HG03095 (cell line): ENCODE measurements at regions not wholly inside any gene's neighbourhood (a gene's known extent, or its start where the extent isn't known, plus 50 kb on each side); places are given as distances from the start of the nearest gene placed in this dataset.

Experiments
- ATAC-seq: cut with Tn5 transposase; IDR thresholded peaks from one replicate; pipeline ENCODE4 v1.9.1; 2021; ENCODE audit warnings: moderate library complexity; ENCODE audit not compliant: unreplicated experiment

DNA sequence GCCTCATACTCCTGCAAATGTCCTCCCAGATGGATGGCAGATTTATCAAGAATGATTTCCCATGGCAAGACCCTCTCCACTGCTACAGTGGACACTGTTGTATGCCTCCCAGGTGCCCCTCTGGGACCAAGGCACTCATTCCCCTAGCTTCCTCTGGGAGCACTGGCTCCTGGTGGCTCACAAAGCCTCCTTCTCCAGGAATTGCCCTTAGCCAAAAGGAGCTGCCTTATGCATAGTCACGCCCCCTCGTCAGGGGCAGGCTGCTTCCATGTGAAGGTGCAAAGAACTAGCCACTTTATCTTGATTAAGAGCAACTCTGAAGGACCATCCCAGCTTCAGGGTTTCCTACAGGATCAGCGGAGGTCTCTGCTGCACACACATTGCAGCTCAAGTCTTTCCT, 358.1 kb downstream of the CDK5RAP2 start:
- ATAC-seq = no peak

DNA sequence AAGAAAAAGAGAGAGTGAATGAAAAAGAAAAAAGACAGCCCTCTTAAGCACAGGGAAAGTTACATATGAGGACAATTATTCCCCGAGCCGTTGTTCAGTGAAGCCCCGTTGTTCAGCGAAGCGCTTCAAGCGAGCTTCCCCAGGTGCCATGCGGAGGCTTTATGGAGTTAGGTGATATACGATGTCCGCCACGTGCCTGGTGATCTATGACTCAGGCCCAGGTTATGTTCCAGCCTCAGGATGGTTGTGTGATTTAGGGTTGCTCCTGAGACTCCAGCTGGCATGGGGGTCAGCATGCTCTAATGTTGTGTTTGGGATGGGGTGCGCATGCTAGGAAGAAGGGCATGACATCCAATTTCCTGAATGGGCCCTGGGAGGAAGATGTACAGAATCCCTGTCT, 365.6 kb downstream of the CDK5RAP2 start:
- ATAC-seq = no peak

DNA sequence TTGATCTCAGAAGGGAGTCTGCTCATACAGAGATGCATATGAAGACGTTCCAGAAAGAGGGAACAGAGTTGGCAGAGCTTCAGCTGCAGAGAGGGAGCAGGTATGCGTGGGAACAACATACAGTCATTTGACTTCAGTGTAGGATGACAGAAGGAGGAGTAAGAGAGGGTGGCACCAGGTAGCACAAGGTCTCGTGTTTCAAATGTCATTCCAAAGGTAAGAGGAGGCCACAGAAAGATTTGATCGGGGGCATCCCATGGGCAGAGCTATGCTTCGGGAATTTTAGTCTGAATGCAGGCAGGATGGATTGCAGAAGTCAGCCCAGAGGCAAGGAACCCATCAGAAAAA, 367.1 kb downstream of the CDK5RAP2 start:
- no peak for ATAC-seq

- no peak for ATAC-seq
These were observed 367.7 kb downstream of the CDK5RAP2 start for GRCh38 chr9:120212153-120212852.

DNA sequence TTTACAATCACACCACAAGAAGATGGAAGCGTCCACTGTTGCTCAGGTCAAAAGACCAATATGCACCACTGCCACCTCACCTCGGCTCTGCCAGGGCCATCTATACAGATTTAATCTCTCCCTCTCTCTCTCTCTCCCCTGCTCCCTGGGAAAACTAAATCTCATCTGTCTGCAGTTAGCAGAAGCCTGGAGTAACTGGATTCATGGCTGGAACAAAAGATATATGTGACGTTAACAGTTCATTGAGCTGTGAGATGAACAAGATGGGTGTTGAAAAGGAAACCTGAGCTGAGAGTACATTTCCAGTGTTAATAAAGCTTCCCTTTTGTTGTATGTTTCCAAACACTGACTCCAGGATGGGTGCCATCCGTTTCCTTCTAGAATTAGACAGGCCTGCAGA, 369.7 kb downstream of the CDK5RAP2 start:
- ATAC-seq = no peak

- no peak for ATAC-seq
These were observed 376.9 kb downstream of the CDK5RAP2 start for GRCh38 chr9:120202856-120203654.

GRCh38 chr9:120198027-120198426, 381.9 kb downstream of the CDK5RAP2 start:
- ATAC-seq = no peak

- no peak for ATAC-seq
These were observed 382.4 kb downstream of the CDK5RAP2 start for GRCh38 chr9:120197605-120198004.

GRCh38 chr9:120191141-120191540, 388.8 kb downstream of the CDK5RAP2 start:
- no peak for ATAC-seq

GRCh38 chr9:120187758-120188157, 392.2 kb downstream of the CDK5RAP2 start:
- ATAC-seq = no peak

DNA sequence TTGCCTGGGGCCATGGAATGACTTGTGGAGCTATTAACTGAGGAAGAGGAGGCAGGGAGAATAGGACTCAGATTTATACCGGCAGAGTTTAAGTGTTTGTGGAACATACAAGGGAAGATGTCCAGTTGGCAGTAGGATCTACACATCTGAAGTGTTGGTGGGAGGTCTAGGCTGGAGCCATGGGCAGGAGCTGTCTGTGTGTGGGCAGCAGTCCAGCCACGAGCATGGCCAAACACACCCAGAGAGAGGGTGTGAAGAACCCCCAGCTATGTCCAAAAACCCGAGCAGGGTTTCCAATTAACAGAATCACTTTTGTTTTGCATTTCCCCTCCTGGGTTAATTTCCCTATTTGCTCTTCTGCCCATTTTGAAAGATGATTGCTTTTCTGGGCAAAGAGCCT, 393.7 kb downstream of the CDK5RAP2 start:
- no peak for ATAC-seq

DNA sequence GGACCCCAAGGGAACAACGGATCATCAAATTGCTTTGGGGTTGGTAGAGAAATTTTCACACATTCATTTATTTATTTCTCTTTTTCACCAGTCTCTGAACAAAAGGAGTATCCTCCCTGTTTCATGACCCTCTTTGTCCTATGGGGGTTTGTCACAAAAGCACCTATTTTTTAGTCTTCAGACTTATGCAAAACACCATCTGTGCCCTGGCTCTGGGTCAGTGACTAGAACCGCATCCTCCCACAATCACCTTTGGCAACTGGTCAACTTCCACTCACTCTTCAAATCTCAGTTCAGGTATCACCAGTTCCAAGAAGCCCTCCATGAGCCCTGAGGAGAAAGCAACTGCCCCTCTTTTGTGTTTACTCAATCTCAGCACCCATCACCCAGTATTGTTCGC, 395.7 kb downstream of the CDK5RAP2 start:
- no peak for ATAC-seq

DNA sequence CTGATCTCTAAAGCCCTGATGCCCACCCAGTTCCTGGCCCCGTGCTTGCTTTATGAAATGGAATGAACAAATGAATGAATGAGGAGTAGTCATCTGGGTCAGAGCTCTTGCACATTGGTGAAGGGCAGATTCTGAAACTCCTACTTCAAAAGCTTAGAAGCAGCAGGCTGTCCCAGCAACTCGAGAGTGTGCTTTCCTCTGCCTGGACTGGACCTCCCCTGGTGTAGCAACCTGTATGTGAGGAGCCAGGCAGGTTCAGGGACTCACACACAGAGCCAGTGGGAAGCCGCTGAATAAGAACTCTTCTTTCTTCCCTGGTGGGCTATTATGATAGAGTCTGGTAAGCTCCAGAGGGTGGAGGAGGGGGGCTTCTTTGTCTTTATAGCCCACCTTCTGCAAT, 396.4 kb downstream of the CDK5RAP2 start:
- ATAC-seq = no peak

DNA sequence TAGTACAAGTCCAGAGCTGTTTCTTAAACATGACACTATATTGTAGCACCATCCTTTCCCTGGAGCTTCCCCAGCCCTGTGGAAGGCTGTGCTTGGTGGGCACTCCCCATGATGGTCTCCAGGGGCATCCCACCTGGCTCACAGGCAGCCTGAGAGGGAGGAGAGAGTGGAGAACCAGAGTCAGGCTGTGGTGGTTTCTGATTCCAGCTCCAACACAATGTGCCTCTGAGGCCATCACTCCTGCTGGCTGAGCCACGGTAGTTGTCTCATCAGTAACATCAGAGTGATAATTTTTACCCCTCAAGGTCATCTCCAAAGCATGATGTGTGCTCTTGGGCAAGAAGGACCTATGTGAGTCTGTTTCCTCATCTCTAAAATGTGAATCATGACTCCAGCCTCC, 398.0 kb downstream of the CDK5RAP2 start:
- no peak for ATAC-seq

- no peak for ATAC-seq
These were observed 402.8 kb downstream of the CDK5RAP2 start for GRCh38 chr9:120177121-120177520.

- ATAC-seq = no peak
These were observed 404.9 kb downstream of the CDK5RAP2 start for GRCh38 chr9:120175031-120175430.

DNA sequence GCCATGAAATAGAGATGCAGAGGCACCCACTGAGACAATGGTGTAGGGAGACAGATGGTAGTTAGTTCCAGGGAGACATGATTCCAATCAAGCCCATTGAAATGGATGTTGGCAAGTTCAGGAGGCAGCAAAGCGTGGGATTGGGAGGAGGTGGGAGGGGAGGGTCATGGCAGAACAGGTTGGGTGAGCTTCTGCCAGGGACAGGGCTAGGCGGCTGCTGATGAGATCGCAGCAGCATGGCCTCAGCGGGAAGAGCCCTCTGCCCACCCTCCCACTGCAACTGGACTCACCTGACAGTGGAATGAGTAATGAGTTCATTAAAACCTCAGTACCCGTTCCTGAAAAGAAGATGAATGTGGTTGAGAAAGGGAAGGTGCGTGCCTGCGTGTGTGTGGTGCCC, 418.2 kb downstream of the CDK5RAP2 start:
- ATAC-seq = no peak

DNA sequence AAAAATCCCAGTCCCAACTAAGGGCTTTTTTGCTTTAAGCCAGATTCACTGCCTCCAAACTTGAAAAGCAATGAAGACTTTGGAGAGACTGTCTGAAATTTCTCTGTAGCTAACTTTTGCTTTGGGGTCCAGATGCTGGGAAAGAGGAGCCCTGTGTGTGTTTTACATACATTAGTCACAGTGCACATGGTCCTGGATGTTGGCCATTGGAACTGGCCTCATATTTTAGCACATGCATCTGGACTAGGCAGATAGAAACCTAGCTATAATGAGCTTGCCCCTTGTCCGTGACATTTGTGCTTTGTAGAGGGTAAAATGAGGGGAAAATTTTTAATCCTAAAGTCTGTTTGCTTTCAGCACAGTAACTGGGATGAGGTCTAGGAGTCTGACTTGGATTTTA, 421.7 kb downstream of the CDK5RAP2 start:
- ATAC-seq = no peak

GRCh38 chr9:120156376-120156775, 423.6 kb downstream of the CDK5RAP2 start:
- ATAC-seq = no peak

GRCh38 chr9:120153258-120153657, 426.7 kb downstream of the CDK5RAP2 start:
- no peak for ATAC-seq

- ATAC-seq = no peak
These were observed 427.7 kb downstream of the CDK5RAP2 start for GRCh38 chr9:120152295-120152694.

GRCh38 chr9:120151806-120152205, 428.2 kb downstream of the CDK5RAP2 start:
- ATAC-seq = no peak

DNA sequence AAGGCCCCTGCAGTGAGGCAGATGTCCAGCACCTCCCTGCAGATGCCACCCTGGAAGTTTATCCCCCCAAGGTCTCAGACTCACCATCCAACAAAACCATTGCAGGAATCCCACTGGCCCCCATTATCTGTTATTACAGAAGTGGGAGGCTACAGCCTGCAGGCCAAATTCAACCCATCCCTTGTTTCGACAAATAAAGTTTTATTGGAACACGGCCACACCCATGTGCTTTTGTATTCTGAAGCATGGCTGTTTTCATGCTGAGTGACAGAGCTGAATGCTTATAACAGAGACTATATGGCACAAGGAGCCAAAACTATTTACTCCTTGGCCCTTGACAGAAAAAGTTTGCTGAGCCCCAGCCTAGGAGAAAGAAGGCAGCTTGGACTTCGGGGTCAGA, 428.8 kb downstream of the CDK5RAP2 start:
- no peak for ATAC-seq
